ENCODE measurements at regions not wholly inside any gene's neighbourhood (a gene's known extent, or its start where the extent isn't known, plus 50 kb on each side); places are given as distances from the start of the nearest gene placed in this dataset.
"Not testable (repeated sequence)": the region's sequence is repeated elsewhere in the genome, so short reads cannot be mapped to it uniquely, and the experiment has no call there.

DNA sequence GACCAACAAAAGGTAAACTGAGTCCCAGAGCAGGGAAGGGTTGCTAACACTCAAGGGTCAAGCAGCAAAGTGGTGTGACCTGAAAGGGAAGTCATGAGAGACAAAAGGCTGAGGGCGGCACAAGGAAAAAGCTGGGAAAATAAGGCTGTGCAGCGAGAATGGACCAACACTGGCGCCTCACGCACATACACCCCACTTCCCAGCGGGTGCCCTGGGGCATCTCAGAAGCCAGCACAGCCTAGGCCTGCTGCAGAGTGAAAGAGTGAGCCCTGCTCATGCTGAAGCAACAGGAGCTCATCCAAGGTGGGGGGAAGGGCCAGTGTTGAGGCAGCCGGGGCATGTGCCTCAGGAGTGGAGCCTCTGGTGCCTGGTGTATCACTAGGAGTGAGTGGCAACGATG lies 229.8 kb downstream of the SPATA31A1 start:
- TF ChIP-seq, protein P1, sequence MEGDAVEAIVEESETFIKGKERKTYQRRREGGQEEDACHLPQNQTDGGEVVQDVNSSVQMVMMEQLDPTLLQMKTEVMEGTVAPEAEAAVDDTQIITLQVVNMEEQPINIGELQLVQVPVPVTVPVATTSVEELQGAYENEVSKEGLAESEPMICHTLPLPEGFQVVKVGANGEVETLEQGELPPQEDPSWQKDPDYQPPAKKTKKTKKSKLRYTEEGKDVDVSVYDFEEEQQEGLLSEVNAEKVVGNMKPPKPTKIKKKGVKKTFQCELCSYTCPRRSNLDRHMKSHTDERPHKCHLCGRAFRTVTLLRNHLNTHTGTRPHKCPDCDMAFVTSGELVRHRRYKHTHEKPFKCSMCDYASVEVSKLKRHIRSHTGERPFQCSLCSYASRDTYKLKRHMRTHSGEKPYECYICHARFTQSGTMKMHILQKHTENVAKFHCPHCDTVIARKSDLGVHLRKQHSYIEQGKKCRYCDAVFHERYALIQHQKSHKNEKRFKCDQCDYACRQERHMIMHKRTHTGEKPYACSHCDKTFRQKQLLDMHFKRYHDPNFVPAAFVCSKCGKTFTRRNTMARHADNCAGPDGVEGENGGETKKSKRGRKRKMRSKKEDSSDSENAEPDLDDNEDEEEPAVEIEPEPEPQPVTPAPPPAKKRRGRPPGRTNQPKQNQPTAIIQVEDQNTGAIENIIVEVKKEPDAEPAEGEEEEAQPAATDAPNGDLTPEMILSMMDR (IDR thresholded peaks at IDR 0.05; ENCODE audit: poor library complexity) = not testable (repeated sequence)
- TF ChIP-seq EZH2phosphoT487 (IDR thresholded peaks at IDR 0.05; ENCODE audit: low read depth, severe bottlenecking, unreplicated experiment); EZH2 (IDR thresholded peaks at IDR 0.05; ENCODE audit: borderline replicate concordance): not testable (repeated sequence)
